Prostate gland (tissue), 2 donors: ENCODE measurements at regions not wholly inside any gene's neighbourhood (a gene's known extent, or its start where the extent isn't known, plus 50 kb on each side); places are given as distances from the start of the nearest gene placed in this dataset.

Source experiments
- CTCF ChIP-seq, 4 experiments: fragments of 200-600 bp in 2 of 4; fragments of 450-650 bp in 2 of 4; sonication (generic) in 2 of 4; IDR thresholded peaks; 1 replicate in 3 of 4; 2 replicates in 1 of 4; pipeline ENCODE4 v1.5.1; 2016 to 2019; ENCODE audit warnings: antibody characterized with exemption in 4 of 4, mild to moderate bottlenecking in 2 of 4, moderate library complexity in 2 of 4
- POLR2A ChIP-seq: fragments of 450-650 bp; IDR thresholded peaks from one replicate; pipeline ENCODE4 v1.6.1; 2016; ENCODE audit warnings: antibody characterized with exemption, mild to moderate bottlenecking

- TF ChIP-seq CTCF (IDR thresholded peaks at IDR 0.05) (no peak), POLR2A (no peak)
Observed at GRCh38 chr10:121079226-121079625, 228.1 kb downstream of the WDR11 start.
